HG03097 (cell line): ENCODE measurements at regions not wholly inside any gene's neighbourhood (a gene's known extent, or its start where the extent isn't known, plus 50 kb on each side); places are given as distances from the start of the nearest gene placed in this dataset.
"Not testable (repeated sequence)": the region's sequence is repeated elsewhere in the genome, so short reads cannot be mapped to it uniquely, and the experiment has no call there.

Experiments used
- ATAC-seq: cut with Tn5 transposase; IDR thresholded peaks from one replicate; pipeline ENCODE4 v1.9.1; 2021; ENCODE audit not compliant: unreplicated experiment, low FRiP score

- no peak for ATAC-seq
Observed at GRCh38 chr1:173257805-173258204, 50.7 kb upstream of the TNFSF4 start.

DNA sequence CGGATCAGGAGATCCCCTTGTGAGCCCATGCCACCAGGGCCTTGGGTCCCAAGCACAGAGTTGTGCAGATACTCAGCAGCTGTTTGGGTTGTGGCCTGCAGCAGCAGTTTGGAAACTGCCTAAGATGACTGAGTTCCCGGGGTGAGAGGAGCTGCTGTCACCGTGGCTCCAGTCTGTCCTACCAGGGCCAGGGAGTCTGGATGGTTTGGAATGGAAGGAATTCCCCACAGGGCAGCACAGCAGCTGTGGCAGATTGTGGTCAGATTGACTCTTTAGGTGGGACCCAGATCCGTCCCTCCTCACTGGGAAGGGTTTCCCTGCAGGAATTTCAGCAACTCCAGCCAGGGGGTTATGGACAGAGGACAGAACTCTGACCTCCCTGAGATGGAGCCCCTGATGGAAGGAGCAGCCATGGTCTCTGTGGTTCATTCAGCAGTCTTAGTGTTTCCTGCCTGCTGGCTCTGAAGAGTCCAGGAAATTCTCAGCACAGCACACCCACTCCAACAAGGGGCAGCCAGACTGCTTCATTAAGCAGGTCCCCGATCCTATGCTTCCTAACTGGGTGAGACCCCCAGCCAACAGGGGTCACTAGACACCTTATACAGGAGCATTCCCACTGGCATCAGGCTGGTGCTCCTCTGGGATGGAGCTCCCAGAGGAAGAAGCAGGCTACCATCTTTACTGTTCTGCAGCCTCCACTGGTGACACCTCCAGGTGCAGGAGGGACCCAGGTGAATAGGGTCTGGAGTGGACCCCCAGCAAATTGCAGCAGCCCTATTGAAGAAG is 51.5 kb upstream of the TNFSF4 start:
- ATAC-seq = no peak

- ATAC-seq = not testable (repeated sequence)
Observed at GRCh38 chr1:173260329-173260728, 53.2 kb upstream of the TNFSF4 start.

- ATAC-seq = no peak
Observed at GRCh38 chr1:173266841-173267240, 59.7 kb upstream of the TNFSF4 start.

- ATAC-seq = no peak
Observed at GRCh38 chr1:173267453-173267945, 60.4 kb upstream of the TNFSF4 start.

DNA sequence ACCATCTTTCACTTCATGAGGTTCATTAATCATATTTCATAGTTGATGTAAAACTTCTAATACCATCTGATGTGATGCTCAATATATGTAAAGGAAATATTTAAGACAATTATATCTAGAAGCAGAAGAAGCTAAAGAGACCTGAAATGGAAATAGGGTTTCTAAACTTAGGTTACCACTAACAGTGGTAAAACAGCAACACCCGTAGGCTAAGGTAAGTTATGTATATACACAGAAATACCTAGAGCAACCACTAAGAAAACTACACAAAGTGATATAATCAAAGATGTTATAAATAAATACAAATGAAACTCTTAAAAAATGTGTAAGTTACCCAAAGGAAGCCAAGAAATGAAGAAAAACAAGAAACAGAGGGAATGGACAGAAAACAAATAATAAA is 61.1 kb upstream of the TNFSF4 start:
- no peak for ATAC-seq

- ATAC-seq = no peak
Observed at GRCh38 chr1:173268786-173269277, 61.7 kb upstream of the TNFSF4 start.

DNA sequence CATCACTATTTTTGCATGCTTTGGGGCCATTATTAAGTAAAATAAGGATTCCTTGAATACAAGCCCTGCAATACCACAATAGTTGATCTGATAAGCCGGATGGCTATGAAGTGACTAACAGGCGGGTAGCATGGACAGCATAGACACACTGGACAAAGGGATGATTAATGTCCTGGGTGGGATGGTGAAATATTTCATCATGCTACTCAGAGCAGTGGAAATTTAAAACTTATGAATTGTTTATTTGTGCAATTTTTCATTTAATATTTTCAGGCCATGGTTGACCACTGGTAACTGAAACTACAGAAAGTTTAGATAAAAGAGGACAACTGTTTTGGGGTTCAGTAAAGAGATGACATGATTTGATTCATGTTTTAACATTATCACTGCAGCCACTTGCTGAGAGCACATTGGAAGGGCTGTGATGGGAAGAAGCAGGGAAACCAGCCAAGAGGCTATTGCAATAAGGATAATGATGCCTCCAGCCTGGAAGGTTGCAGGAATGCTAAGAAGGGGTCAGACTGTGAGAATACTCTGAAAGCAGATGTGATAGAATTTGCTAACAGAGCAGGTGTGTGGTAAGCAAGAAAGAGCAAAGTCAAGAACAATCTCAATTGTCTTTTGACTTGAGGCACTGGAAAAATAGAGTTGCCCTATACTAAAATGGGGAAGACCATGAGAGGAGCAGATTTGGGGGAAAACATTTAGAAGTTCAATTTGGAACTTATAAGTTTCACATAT is 62.5 kb upstream of the TNFSF4 start:
- ATAC-seq = no peak

GRCh38 chr1:173270243-173270642 is 63.1 kb upstream of the TNFSF4 start:
- no peak for ATAC-seq

DNA sequence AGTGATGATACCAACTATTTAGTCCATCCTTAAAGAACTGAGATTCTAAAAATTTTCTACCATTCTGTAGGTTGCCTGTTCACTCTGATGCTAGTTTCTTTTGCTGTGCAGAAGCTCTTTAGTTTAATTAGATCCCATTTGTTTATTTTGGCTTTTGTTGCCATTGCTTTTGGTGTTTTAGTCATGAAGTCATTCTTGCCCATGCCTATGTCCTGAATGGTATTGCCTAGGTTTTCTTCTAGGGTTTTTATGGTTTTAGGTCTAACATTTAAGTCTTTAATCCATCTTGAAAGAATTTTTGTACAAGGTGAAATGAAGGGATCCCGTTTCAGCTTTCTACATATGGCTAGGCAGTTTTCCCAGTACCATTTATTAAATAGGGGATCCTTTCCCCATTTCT is 63.9 kb upstream of the TNFSF4 start:
- not testable (repeated sequence) for ATAC-seq

DNA sequence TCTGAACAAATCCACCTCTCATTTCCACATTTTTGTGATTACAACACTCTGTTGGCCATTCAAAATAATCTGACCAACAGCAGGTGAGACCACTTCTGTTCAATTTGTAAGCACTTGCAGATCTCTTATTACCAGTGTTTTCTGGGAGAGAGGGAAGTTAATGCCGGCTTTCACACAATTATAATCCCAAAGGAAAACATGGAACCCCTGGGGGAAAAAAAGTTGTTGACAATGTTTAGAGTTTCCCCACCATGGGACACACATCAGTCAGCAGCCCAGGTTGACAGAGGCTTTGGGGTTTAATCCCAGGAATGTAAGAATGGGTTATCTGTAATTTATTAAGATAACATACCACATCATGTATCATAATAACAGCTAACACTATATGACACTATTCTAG is 68.4 kb upstream of the TNFSF4 start:
- no peak for ATAC-seq

DNA sequence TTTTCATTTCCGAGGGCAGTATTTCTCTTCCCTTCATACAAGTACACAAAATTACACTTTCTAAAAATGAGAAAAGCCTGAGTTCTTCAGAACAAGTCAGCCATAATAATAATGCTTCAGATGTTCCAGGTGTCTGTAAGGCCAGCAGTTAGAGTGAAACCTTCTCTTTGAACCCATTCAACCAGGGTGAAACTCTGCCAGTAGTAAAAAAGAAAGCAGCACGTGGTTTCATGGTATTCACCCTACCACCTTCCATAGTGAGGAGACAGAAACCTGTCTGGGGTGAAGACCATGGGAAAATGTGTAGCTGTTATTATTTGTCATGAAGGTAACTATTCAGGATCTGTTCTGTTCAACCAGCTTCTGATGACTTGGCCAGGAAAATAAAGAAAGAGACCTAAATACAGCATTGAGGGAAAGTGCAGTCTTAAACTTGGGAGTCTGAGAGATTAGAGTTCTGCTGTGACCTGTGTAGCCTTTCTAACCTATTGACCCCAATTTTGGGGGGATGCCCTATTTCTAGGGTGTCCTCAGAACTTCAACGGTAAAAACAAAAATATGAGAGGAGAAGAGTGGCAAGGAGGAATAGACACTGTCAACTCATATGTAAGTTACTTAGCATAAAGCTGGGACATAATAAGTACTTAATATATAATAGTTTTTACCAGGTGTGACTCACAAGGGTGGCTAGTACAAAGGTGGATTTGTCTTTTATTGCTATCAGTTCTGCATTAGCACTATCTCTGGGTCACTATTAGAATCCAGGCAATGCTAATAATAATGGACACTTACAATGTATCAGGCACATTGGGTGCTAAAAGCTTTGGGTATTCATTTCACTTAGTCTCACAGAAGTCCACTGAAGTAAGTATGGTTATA is 70.0 kb upstream of the TNFSF4 start:
- ATAC-seq = peak; percentile 48

- no peak for ATAC-seq
Observed at GRCh38 chr1:173280899-173281660, 73.9 kb upstream of the TNFSF4 start.

DNA sequence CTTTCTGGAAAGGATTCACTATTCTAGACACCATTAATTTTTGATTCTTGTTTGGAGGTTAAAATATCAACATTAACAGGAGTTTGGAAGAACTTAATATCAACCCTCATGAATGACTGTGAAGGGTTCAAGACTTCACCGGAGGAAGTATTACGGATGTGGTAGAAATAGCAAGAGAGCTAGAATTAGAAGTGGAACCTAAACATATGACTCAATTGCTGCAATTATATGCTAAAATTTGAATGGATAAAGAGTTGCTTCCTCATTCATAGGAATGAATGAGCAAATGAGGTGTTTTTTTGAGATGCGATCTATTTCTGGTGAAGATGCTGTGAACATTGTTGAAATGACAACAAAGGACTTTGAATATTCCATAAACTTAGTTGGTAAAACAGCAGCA is 77.9 kb upstream of the TNFSF4 start:
- no peak for ATAC-seq

GRCh38 chr1:173287785-173288184 is 80.7 kb upstream of the TNFSF4 start:
- no peak for ATAC-seq

DNA sequence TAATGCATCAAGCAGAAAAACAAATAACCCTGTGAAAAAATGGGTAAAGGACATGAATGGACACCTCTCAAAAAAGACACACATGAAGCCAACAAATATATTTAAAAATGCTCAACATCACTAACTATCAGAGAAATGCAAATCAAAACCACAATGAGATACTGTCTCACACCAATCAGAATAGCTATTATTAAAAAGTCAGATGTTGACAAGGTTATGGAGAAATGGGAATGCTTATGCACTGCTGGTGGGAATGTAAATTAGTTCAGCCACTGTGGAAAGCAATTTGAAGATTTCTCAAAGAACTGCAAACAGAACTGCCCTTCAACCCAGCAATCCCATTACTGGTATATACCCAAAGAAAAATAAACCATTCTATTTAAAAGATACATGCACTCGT is 86.6 kb upstream of the TNFSF4 start:
- no peak for ATAC-seq

GRCh38 chr1:173294843-173295242 is 87.7 kb upstream of the TNFSF4 start:
- ATAC-seq = no peak

- no peak for ATAC-seq
Observed at GRCh38 chr1:173295391-173295790, 88.3 kb upstream of the TNFSF4 start.

DNA sequence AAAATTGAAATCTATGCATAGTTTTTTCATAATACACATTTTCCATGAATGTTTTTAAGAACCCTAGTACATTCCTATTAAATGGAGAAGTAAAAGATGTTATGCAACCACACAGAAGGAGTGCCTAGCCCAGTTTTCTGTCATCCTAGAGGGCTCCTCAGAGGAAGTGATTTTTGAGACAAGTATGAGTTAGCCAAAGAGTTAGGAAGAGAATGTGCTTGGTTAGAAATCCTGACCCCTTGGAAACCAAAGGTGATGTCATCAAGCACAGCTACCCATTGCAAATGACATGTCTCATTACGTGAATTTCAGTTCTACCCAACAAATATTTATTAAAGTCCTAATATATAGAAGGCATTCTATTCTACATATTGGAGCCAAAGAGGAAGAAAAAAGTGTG is 88.9 kb upstream of the TNFSF4 start:
- ATAC-seq = no peak

GRCh38 chr1:173297798-173298391 is 90.8 kb upstream of the TNFSF4 start:
- no peak for ATAC-seq
